B cell (primary cell): ENCODE measurements at regions not wholly inside any gene's neighbourhood (a gene's known extent, or its start where the extent isn't known, plus 50 kb on each side); places are given as distances from the start of the nearest gene placed in this dataset.
"Not testable (repeated sequence)": the region's sequence is repeated elsewhere in the genome, so short reads cannot be mapped to it uniquely, and the experiment has no call there.

Experiments
- ATAC-seq: fragments of 200-7000 bp; cut with Tn5 transposase; one replicate; pipeline ENCODE4 v1.10.0; 2021; ENCODE audit warnings: low read depth, mild to moderate bottlenecking, moderate number of reproducible peaks, moderate library complexity
- CTCF ChIA-PET: fragments of 350-600 bp; sonication (Branson Sonifier 250); formaldehyde crosslinking; loops from one replicate; lab custom pipeline; 2021; ENCODE audit warnings: antibody characterized with exemption, inconsistent platforms; lab: Charles Lee
- POLR2A ChIA-PET: fragments of 350-600 bp; sonication (Branson Sonifier 250); formaldehyde crosslinking; loops from one replicate; lab custom pipeline; 2021; ENCODE audit warnings: antibody characterized with exemption; lab: Charles Lee
- DNase-seq: peaks from one replicate; pipeline ENCODE4 v3.0.0; 2013
- H2AFZ ChIP-seq: 2 replicates; pipeline ENCODE4 v1.6.1; 2012; ENCODE audit warnings: mild to moderate bottlenecking, low read depth, low read length; ENCODE audit not compliant: insufficient read depth, poor library complexity, severe bottlenecking
- H3K27ac ChIP-seq, 2 donors: 1 replicate in 1 of 2; 2 replicates in 1 of 2; pipeline ENCODE4 v1.5.1; 2012 to 2013; ENCODE audit warnings: low read length in 2 of 2, mild to moderate bottlenecking in 2 of 2, moderate library complexity in 1 of 2
- H3K27me3 ChIP-seq, 4 experiments: fragments of 200-600 bp in 1 of 4; sonication (generic) in 1 of 4; replicated peaks in 1 of 4; 1 replicate in 2 of 4; 2 replicates in 2 of 4; pipeline versions ENCODE4 v1.6.1 to v1.7.0; 2013 to 2016; ENCODE audit warnings: low read length in 3 of 4, mild to moderate bottlenecking in 2 of 4, mixed read lengths in 1 of 4, moderate library complexity in 1 of 4; ENCODE audit not compliant: insufficient read depth in 4 of 4, control insufficient read depth in 3 of 4; ENCODE audit errors: control extremely low read depth in 1 of 4
- H3K36me3 ChIP-seq, 2 experiments: replicated peaks in 1 of 2; 1 replicate in 1 of 2; 2 replicates in 1 of 2; pipeline versions ENCODE4 v1.6.1 to v1.7.1; 2013; ENCODE audit warnings: low read length in 1 of 2; ENCODE audit not compliant: insufficient read depth in 2 of 2, control insufficient read depth in 1 of 2; ENCODE audit errors: control extremely low read depth in 1 of 2, extremely low read depth in 1 of 2
- H3K4me1 ChIP-seq, 2 donors: fragments of 200-600 bp in 1 of 2; sonication (generic) in 1 of 2; 1 replicate in 1 of 2; 2 replicates in 1 of 2; pipeline versions ENCODE4 v1.5.1 to v1.6.1; 2013 to 2017; ENCODE audit warnings: low read length in 2 of 2; ENCODE audit not compliant: control insufficient read depth in 2 of 2, insufficient read depth in 2 of 2
- H3K4me2 ChIP-seq: replicated peaks from 2 replicates; pipeline ENCODE3; 2012; ENCODE audit warnings: mild to moderate bottlenecking, low read depth, low read length; ENCODE audit not compliant: poor library complexity, severe bottlenecking
- H3K4me3 ChIP-seq, 5 experiments: fragments of 200-600 bp in 1 of 5; sonication (generic) in 1 of 5; 1 replicate in 3 of 5; 2 replicates in 2 of 5; pipeline versions ENCODE4 v1.5.1 to v1.7.0; 2011 to 2016; ENCODE audit warnings: low read length in 4 of 5, mild to moderate bottlenecking in 4 of 5, low read depth in 2 of 5, control low read depth in 1 of 5, moderate library complexity in 1 of 5; ENCODE audit not compliant: insufficient read depth in 1 of 5; ENCODE audit errors: control extremely low read depth in 1 of 5, extremely low read depth in 1 of 5
- H3K79me2 ChIP-seq: fragments of 200-600 bp; sonication (generic); one replicate; pipeline ENCODE4 v1.6.0; 2016; ENCODE audit warnings: low read length; ENCODE audit not compliant: control insufficient read depth, insufficient read depth
- H3K9ac ChIP-seq: fragments of 200-600 bp; sonication (generic); 2 replicates; pipeline ENCODE4 v1.6.1; 2017; ENCODE audit warnings: mild to moderate bottlenecking, low read length, moderate library complexity
- H3K9me3 ChIP-seq, 3 donors: one replicate each; pipeline versions ENCODE4 v1.6.1 to v1.7.1; 2013; ENCODE audit warnings: low read length in 2 of 3; ENCODE audit not compliant: control insufficient read depth in 2 of 3, insufficient read depth in 1 of 3; ENCODE audit errors: control extremely low read depth in 1 of 3
- H4K20me1 ChIP-seq: 2 replicates; pipeline ENCODE4 v1.6.0; 2012; ENCODE audit warnings: mild to moderate bottlenecking, low read length; ENCODE audit not compliant: insufficient read depth, control insufficient read depth, poor library complexity, severe bottlenecking
- H3K27ac Mint-ChIP-seq: one replicate; pipeline ENCODE4 v1.8.0; 2021; ENCODE audit warnings: mixed read lengths
- H3K27me3 Mint-ChIP-seq: one replicate; pipeline ENCODE4 v1.8.0; 2021; ENCODE audit warnings: mixed read lengths
- H3K4me1 Mint-ChIP-seq: one replicate; pipeline ENCODE4 v1.8.0; 2021; ENCODE audit warnings: mixed read lengths
- H3K4me3 Mint-ChIP-seq: one replicate; pipeline ENCODE4 v1.8.0; 2021; ENCODE audit warnings: mixed read lengths
- H3K9me3 Mint-ChIP-seq: one replicate; pipeline ENCODE4 v1.8.0; 2022; ENCODE audit warnings: mixed read lengths; ENCODE audit not compliant: insufficient read depth
- EZH2 ChIP-seq: IDR thresholded peaks from 2 replicates; pipeline ENCODE4 v1.6.1; 2012; ENCODE audit warnings: borderline replicate concordance, low read depth, mild to moderate bottlenecking, moderate library complexity, low read length; ENCODE audit not compliant: insufficient read depth, poor library complexity, severe bottlenecking
- WGBS: methylation state at CpG from one replicate; pipeline ENCODE4 v1.1.5; 2013; ENCODE audit warnings: missing lambda C conversion rate; ENCODE audit not compliant: insufficient coverage; 5-methylcytosine and 5-hydroxymethylcytosine counted together
- intact Hi-C: fragments of 100-400 bp; cut with micrococcal nuclease; formaldehyde crosslinking; loops from one replicate; pipeline ENCODE4 v1.10.0; 2022
- TF ChIP-seq, protein P1 (sequence below): fragments of 200-600 bp; IDR thresholded peaks from one replicate; pipeline ENCODE4 v1.8.0; 2022; ENCODE audit warnings: antibody characterized with exemption, mild to moderate bottlenecking

DNA sequence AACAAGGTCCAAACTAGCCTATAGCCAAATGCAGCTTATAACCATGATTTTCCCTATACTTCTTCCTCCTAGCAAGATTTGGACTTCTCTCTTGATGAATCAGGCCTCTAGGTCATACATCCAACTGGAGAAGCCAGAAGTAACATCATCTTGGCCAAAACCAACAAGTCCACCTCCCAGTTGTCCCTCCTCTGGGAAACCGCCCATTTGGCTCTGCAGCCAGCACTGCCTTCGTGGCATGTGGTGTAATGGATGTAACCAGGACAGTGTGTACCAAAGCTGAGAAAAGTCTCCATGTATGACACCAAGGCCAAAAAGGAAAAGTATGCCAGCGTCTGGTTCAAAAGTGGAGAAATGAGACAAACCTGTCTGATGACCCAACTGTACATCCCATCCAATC is 59.3 kb upstream of the VASH1 start:
- ChIA-PET POLR2A (no interaction called here), CTCF (interaction anchor here (3.9 kb wide), 1 partner anchor 9 kb away, joined by 15 read pairs; no protein-coding TSS in a partner anchor)
- no peak overlapping the region for H2AFZ ChIP-seq
- DNase-seq (no peak), ATAC-seq (no peak)
- no peaks in the 10 kb centered on the region for H3K27me3 ChIP-seq
- H4K20me1 ChIP-seq: no peaks in the 10 kb centered on the region
- Mint-ChIP-seq H3K4me3 (no peak overlapping the region), H3K4me1 (no peaks in the 10 kb centered on the region), H3K27me3 (peaks cover 11% of the 10 kb centered on the region), H3K9me3 (no peaks in the 10 kb centered on the region), H3K27ac (no peak overlapping the region)
- no peak overlapping the region for H3K27ac ChIP-seq
- no peak overlapping the region for H3K9ac ChIP-seq
- no peaks in the 10 kb centered on the region for H3K36me3 ChIP-seq
- no peak for TF ChIP-seq EZH2
- TF ChIP-seq, protein P1, sequence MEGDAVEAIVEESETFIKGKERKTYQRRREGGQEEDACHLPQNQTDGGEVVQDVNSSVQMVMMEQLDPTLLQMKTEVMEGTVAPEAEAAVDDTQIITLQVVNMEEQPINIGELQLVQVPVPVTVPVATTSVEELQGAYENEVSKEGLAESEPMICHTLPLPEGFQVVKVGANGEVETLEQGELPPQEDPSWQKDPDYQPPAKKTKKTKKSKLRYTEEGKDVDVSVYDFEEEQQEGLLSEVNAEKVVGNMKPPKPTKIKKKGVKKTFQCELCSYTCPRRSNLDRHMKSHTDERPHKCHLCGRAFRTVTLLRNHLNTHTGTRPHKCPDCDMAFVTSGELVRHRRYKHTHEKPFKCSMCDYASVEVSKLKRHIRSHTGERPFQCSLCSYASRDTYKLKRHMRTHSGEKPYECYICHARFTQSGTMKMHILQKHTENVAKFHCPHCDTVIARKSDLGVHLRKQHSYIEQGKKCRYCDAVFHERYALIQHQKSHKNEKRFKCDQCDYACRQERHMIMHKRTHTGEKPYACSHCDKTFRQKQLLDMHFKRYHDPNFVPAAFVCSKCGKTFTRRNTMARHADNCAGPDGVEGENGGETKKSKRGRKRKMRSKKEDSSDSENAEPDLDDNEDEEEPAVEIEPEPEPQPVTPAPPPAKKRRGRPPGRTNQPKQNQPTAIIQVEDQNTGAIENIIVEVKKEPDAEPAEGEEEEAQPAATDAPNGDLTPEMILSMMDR: no peak
- H3K4me3 ChIP-seq: no peak overlapping the region
- no peaks in the 10 kb centered on the region for H3K4me1 ChIP-seq
- no peaks in the 10 kb centered on the region for H3K79me2 ChIP-seq
- 100% methylated on average over 1 of the region's 3 CpGs for WGBS
- intact Hi-C loops: no loop called here
- no peak overlapping the region for H3K4me2 ChIP-seq
- no peaks in the 10 kb centered on the region for H3K9me3 ChIP-seq

DNA sequence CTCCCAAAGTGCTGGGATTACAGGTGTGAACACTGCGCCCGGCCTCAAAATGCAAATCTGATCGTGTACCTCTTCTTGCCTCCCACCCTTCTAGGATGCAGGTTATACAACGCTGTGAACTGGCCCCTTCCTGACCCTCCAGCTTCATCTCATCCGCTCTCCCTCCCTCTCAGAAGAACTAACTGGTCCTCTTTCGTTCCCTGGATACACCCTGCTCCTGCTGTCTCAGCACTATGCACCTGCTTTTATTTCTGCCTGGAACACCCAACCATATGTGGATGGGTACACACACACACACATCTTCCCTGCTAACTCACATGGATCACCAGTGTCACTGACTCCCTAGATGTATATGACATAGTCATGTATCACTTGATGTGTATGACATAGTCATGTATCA is 56.1 kb upstream of the VASH1 start:
- no peak overlapping the region for H3K27ac Mint-ChIP-seq
- no peak for ATAC-seq
- no peak overlapping the region for H3K4me3 ChIP-seq

DNA sequence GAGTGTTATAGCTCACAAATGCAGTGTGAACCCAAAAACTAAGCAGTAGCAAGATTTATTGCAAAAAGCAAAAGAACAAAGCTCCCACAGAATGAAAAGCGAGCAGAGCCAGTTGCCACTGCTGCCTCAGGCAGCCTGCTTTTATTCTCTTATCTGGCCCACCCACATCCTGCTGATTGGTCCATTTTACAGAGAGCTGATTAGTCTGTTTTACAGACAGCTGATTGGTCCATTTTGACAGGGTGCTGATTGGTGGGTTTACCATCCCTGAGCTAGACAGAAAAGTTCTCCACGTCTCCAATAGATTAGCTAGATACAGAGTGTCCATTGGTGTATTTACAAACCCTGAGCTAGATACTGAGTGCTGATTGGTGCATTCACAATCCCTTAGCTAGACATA is 55.1 kb upstream of the VASH1 start:
- POLR2A ChIA-PET, H3K9ac ChIP-seq, H3K4me1 ChIP-seq, DNase-seq, H3K27ac Mint-ChIP-seq, H3K27ac ChIP-seq, H3K4me3 Mint-ChIP-seq, intact Hi-C loops, H3K27me3 ChIP-seq, H2AFZ ChIP-seq, H3K79me2 ChIP-seq, H3K36me3 ChIP-seq, H3K9me3 Mint-ChIP-seq, H3K4me2 ChIP-seq, H3K4me3 ChIP-seq, H3K9me3 ChIP-seq, H3K4me1 Mint-ChIP-seq, H4K20me1 ChIP-seq, ATAC-seq: not testable (repeated sequence)
- peaks cover 15% of the 10 kb centered on the region for H3K27me3 Mint-ChIP-seq
- WGBS: 100% methylated on average over 1 of the region's 2 CpGs
- CTCF ChIA-PET: interaction anchor here (1.1 to 1.9 kb wide), 4 partner anchors 9 to 364 kb away, joined by 4 to 5 read pairs (median 4); no protein-coding TSS in a partner anchor

More for the DNA sequence above, 56.1 kb upstream of the VASH1 start:
- intact Hi-C loops: no loop called here
- H3K4me1 Mint-ChIP-seq: no peaks in the 10 kb centered on the region
- ChIA-PET CTCF (no interaction called here), POLR2A (no interaction called here)
- Histone ChIP-seq H3K36me3 (no peaks in the 10 kb centered on the region), H3K9me3 (no peaks in the 10 kb centered on the region), H3K27ac (no peak overlapping the region), H3K4me2 (no peak overlapping the region), H4K20me1 (no peaks in the 10 kb centered on the region), H3K9ac (no peak overlapping the region), H3K79me2 (no peaks in the 10 kb centered on the region), H2AFZ (no peak overlapping the region), H3K4me1 (no peaks in the 10 kb centered on the region), H3K27me3 (no peaks in the 10 kb centered on the region)
- WGBS: 90% methylated on average over 6 of the region's 6 CpGs
- H3K27me3 Mint-ChIP-seq: peaks cover 14% of the 10 kb centered on the region
- H3K9me3 Mint-ChIP-seq: no peaks in the 10 kb centered on the region
- DNase-seq: no peak
- no peak overlapping the region for H3K4me3 Mint-ChIP-seq
- TF ChIP-seq, protein P1: no peak
- TF ChIP-seq EZH2: no peak
